ENCODE measurements at regions not wholly inside any gene's neighbourhood (a gene's known extent, or its start where the extent isn't known, plus 50 kb on each side); places are given as distances from the start of the nearest gene placed in this dataset.

DNA sequence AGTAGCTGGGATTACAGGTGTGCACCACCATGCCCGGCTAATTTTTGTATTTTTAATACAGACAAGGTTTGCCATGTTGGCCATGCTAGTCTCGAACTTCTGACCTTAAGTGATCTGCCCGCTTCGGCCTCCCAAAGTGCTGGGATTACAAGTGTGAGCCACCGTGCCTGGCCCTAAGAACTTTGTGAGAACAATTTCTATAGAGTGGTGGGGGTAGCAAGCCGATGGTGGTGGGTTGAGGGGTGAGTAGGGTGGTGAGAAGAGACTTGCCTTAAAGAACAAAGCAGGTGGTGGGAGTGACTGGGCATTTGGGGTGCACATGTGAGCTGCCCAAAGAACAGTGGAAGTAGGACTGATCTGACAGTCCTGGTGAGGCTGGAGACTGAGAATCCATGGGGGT, 76.0 kb upstream of the ASB18 start:
- TF ChIP-seq POLR2AphosphoS5 (IDR thresholded peaks at IDR 0.05; ENCODE audit: low read depth, low read length) (no peak), FOXP2 (optimal IDR thresholded peaks at IDR 0.05; ENCODE audit: borderline replicate concordance, extremely low read depth, extremely low read length, insufficient read depth) (no peak), TAF1 (IDR thresholded peaks at IDR 0.05; ENCODE audit: borderline replicate concordance, insufficient read depth, low read length) (no peak), SIN3A (IDR thresholded peaks at IDR 0.05; ENCODE audit: borderline replicate concordance, insufficient read depth, low read length) (no peak)
- TF ChIP-seq, protein P1, sequence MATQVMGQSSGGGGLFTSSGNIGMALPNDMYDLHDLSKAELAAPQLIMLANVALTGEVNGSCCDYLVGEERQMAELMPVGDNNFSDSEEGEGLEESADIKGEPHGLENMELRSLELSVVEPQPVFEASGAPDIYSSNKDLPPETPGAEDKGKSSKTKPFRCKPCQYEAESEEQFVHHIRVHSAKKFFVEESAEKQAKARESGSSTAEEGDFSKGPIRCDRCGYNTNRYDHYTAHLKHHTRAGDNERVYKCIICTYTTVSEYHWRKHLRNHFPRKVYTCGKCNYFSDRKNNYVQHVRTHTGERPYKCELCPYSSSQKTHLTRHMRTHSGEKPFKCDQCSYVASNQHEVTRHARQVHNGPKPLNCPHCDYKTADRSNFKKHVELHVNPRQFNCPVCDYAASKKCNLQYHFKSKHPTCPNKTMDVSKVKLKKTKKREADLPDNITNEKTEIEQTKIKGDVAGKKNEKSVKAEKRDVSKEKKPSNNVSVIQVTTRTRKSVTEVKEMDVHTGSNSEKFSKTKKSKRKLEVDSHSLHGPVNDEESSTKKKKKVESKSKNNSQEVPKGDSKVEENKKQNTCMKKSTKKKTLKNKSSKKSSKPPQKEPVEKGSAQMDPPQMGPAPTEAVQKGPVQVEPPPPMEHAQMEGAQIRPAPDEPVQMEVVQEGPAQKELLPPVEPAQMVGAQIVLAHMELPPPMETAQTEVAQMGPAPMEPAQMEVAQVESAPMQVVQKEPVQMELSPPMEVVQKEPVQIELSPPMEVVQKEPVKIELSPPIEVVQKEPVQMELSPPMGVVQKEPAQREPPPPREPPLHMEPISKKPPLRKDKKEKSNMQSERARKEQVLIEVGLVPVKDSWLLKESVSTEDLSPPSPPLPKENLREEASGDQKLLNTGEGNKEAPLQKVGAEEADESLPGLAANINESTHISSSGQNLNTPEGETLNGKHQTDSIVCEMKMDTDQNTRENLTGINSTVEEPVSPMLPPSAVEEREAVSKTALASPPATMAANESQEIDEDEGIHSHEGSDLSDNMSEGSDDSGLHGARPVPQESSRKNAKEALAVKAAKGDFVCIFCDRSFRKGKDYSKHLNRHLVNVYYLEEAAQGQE (IDR thresholded peaks at IDR 0.05; ENCODE audit: insufficient read depth in 1 of 2, low read depth in 2 of 2, low read length in 2 of 2) = no peak

DNA sequence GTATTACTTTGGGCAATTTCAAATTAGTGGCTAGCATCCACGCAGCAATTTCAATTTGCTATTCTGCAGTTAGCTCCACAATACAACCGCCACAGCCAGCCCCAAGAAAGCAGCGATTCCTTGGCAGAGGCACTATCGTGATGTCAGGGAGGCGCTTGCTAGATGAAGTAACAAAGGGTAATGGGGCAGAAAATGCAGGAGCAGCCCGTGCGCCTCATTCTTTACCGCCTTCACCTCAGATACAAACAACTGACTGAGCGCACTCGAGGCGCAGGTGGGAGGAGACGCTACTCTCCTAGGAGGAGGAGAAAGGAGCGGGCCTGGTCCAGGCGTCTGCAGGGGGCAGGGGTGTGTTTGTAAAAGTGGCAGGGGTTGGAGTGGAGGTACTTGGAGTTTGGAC, 76.9 kb upstream of the ASB18 start:
- TF ChIP-seq TAF1 (IDR thresholded peaks at IDR 0.05; ENCODE audit: borderline replicate concordance, insufficient read depth, low read length) (no peak), SIN3A (IDR thresholded peaks at IDR 0.05; ENCODE audit: borderline replicate concordance, insufficient read depth, low read length) (no peak), FOXP2 (optimal IDR thresholded peaks at IDR 0.05; ENCODE audit: borderline replicate concordance, extremely low read depth, extremely low read length, insufficient read depth) (no peak), POLR2AphosphoS5 (IDR thresholded peaks at IDR 0.05; ENCODE audit: low read depth, low read length) (no peak)
- TF ChIP-seq, protein P1 (IDR thresholded peaks at IDR 0.05; ENCODE audit: insufficient read depth in 1 of 2, low read depth in 2 of 2, low read length in 2 of 2) = no peak

DNA sequence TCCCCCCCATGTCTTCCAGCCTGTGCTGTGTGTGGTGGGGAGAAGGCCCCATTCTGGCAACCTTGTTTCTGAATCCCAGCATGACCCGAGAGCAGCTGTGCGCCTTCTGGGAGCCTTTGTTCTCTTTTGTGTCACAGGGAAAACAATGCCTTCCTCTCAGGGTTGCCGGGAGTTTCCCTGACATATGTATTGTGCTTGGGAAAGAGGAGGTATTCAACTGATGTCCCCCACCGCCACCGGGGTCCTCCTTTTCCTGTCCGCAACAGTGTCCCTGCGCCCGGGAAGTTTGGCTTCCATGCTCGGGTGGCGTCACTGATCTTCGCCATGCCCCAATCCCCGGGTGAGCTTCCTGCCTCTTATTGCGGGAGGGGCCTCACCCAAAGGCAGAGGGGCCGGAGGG, 77.5 kb upstream of the ASB18 start:
- TF ChIP-seq POLR2AphosphoS5 (IDR thresholded peaks at IDR 0.05; ENCODE audit: low read depth, low read length) = no peak
- no peak for TF ChIP-seq SIN3A (IDR thresholded peaks at IDR 0.05; ENCODE audit: borderline replicate concordance, insufficient read depth, low read length)
- TF ChIP-seq FOXP2 (optimal IDR thresholded peaks at IDR 0.05; ENCODE audit: borderline replicate concordance, extremely low read depth, extremely low read length, insufficient read depth) = no peak
- no peak for TF ChIP-seq TAF1 (IDR thresholded peaks at IDR 0.05; ENCODE audit: borderline replicate concordance, insufficient read depth, low read length)
- TF ChIP-seq, protein P1 (IDR thresholded peaks at IDR 0.05; ENCODE audit: insufficient read depth in 1 of 2, low read depth in 2 of 2, low read length in 2 of 2) = no peak

DNA sequence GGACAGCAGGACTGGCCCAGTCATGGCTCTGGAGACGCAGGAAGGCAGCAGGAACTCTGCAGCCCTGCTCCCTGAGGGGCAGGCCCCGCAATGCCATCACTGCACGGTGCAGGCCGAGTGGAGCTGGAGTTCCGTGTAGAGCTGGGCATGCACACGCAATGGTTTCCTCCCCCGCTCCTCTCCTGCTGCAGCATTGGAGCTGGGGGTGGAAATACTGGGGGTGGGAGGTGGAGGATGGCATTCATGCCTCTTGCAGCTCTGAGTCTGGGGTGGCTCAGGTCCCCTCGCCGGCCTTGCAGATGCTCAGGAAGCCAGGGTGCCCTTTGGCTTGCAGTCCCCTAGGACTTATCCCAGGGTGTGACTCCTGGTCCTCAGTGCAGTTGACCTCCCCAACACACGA, 78.3 kb upstream of the ASB18 start:
- TF ChIP-seq, protein P1 (IDR thresholded peaks at IDR 0.05; ENCODE audit: insufficient read depth in 1 of 2, low read depth in 2 of 2, low read length in 2 of 2) = no peak
- no peak for TF ChIP-seq POLR2AphosphoS5 (IDR thresholded peaks at IDR 0.05; ENCODE audit: low read depth, low read length)
- no peak for TF ChIP-seq SIN3A (IDR thresholded peaks at IDR 0.05; ENCODE audit: borderline replicate concordance, insufficient read depth, low read length)

DNA sequence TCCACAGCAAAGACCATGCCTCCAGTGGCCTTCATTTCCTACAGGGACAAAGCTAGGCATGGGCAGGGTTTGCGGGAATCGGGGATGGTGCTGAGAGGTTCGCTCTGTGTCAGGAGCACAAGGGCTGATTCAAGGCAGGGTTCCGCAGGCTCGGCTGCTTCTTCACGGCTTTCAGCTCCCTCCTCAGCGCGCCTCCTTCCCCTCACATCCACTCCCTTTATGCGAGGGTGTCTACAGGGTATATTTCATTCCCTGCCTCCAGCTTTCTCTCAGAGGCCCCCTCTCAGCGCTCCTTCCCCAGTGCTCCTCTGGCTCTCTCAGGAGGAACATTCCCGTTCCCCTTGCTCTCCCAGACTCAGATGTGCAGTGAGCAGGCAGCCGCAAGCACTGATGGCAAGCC, 78.7 kb upstream of the ASB18 start:
- TF ChIP-seq, protein P1 (IDR thresholded peaks at IDR 0.05; ENCODE audit: insufficient read depth in 1 of 2, low read depth in 2 of 2, low read length in 2 of 2) = no peak
- TF ChIP-seq POLR2AphosphoS5 (IDR thresholded peaks at IDR 0.05; ENCODE audit: low read depth, low read length) = no peak
- no peak for TF ChIP-seq SIN3A (IDR thresholded peaks at IDR 0.05; ENCODE audit: borderline replicate concordance, insufficient read depth, low read length)
- TF ChIP-seq TAF1 (IDR thresholded peaks at IDR 0.05; ENCODE audit: borderline replicate concordance, insufficient read depth, low read length) = no peak
- no peak for TF ChIP-seq FOXP2 (optimal IDR thresholded peaks at IDR 0.05; ENCODE audit: borderline replicate concordance, extremely low read depth, extremely low read length, insufficient read depth)
